GM13976 (cell line): ENCODE measurements at regions not wholly inside any gene's neighbourhood (a gene's known extent, or its start where the extent isn't known, plus 50 kb on each side); places are given as distances from the start of the nearest gene placed in this dataset.

ENCODE experiments used
- DNase-seq: peaks from one replicate; pipeline ENCODE4 v3.0.0; 2012; ENCODE audit warnings: low spot score
- CTCF ChIP-seq: IDR thresholded peaks from 2 replicates; pipeline ENCODE4 v1.5.1; 2012; ENCODE audit warnings: borderline replicate concordance, mild to moderate bottlenecking; ENCODE audit not compliant: insufficient read depth; ENCODE audit errors: extremely low read depth, missing control alignments, control extremely low read depth
- in situ Hi-C: fragments of 300-500 bp; cut with MboI; formaldehyde crosslinking; loops from one replicate; pipeline ENCODE4 v1.12.0; 2022; ENCODE audit warnings: low sequenced_read_pairs, mixed read lengths, inconsistent platforms; ENCODE audit not compliant: unreplicated experiment

- TF ChIP-seq CTCF, result no peak
- in situ Hi-C loops, result no loop called here
- DNase-seq, result no peak
These were observed 100.5 kb upstream of the ZNF32 start for GRCh38 chr10:43749145-43749576.

GRCh38 chr10:43748560-43748959 lies 99.9 kb upstream of the ZNF32 start:
- in situ Hi-C loops, result no loop called here
- DNase-seq, result no peak
- TF ChIP-seq CTCF, result no peak

GRCh38 chr10:43746906-43747305 lies 98.2 kb upstream of the ZNF32 start:
- no peak for DNase-seq
- TF ChIP-seq CTCF, result no peak
- in situ Hi-C loops, result no loop called here

GRCh38 chr10:43739161-43739560 lies 90.5 kb upstream of the ZNF32 start:
- no peak for DNase-seq
- TF ChIP-seq CTCF, result no peak
- in situ Hi-C loops, result no loop called here

GRCh38 chr10:43737003-43737402 lies 88.3 kb upstream of the ZNF32 start:
- no peak for DNase-seq
- in situ Hi-C loops, result no loop called here

GRCh38 chr10:43735907-43736306 lies 87.2 kb upstream of the ZNF32 start:
- TF ChIP-seq CTCF, result no peak
- in situ Hi-C loops, result no loop called here
- DNase-seq, result no peak

More at GRCh38 chr10:43737003-43737402, 88.3 kb upstream of the ZNF32 start:
- no peak for TF ChIP-seq CTCF

- no peak for TF ChIP-seq CTCF
- no peak for DNase-seq
- in situ Hi-C loops, result no loop called here
These were observed 86.0 kb upstream of the ZNF32 start for GRCh38 chr10:43734716-43735115.
